Thyroid gland (tissue), 4 donors: ENCODE measurements at regions not wholly inside any gene's neighbourhood (a gene's known extent, or its start where the extent isn't known, plus 50 kb on each side); places are given as distances from the start of the nearest gene placed in this dataset.

Experiments used
- CTCF ChIP-seq, 6 experiments: fragments of 200-600 bp in 3 of 6; fragments of 450-650 bp in 3 of 6; sonication (generic) in 3 of 6; IDR thresholded peaks; one replicate each; pipeline ENCODE4 v1.5.1; 2016 to 2019; ENCODE audit warnings: antibody characterized with exemption in 6 of 6, mild to moderate bottlenecking in 2 of 6, inconsistent platforms in 1 of 6, moderate library complexity in 1 of 6
- POLR2A ChIP-seq, 2 donors: fragments of 450-650 bp; IDR thresholded peaks; one replicate each; pipeline ENCODE4 v1.6.1; 2017; ENCODE audit warnings: antibody characterized with exemption in 2 of 2, mild to moderate bottlenecking in 2 of 2, moderate library complexity in 1 of 2

GRCh38 chr5:56432321-56432720 is 199.2 kb upstream of the ANKRD55 start:
- TF ChIP-seq CTCF (IDR thresholded peaks at IDR 0.05), result no peak
- TF ChIP-seq POLR2A (IDR thresholded peaks at IDR 0.05), result no peak
